Memory B cell (primary cell): ENCODE measurements at regions not wholly inside any gene's neighbourhood (a gene's known extent, or its start where the extent isn't known, plus 50 kb on each side); places are given as distances from the start of the nearest gene placed in this dataset.

Source experiments
- ATAC-seq: fragments of 150-1000 bp; cut with Tn5 transposase; 2 replicates; pipeline ENCODE4 v1.10.0; 2021; ENCODE audit warnings: low read depth, mild to moderate bottlenecking, moderate library complexity
- DNase-seq, 2 donors: peaks; one replicate each; pipeline ENCODE4 v3.0.0; 2022; ENCODE audit warnings: low spot score in 2 of 2
- H3K27ac Mint-ChIP-seq: one replicate; pipeline ENCODE4 v1.8.0; 2022; ENCODE audit warnings: mild to moderate bottlenecking, moderate library complexity, mixed read lengths
- H3K27me3 Mint-ChIP-seq: one replicate; pipeline ENCODE4 v1.8.0; 2022; ENCODE audit warnings: mixed read lengths
- H3K36me3 Mint-ChIP-seq: one replicate; pipeline ENCODE4 v1.8.0; 2022; ENCODE audit warnings: mild to moderate bottlenecking, mixed read lengths
- H3K4me1 Mint-ChIP-seq: one replicate; pipeline ENCODE4 v1.8.0; 2022; ENCODE audit warnings: mixed read lengths
- H3K4me3 Mint-ChIP-seq: one replicate; pipeline ENCODE4 v1.8.0; 2022; ENCODE audit warnings: mild to moderate bottlenecking, moderate library complexity, mixed read lengths
- H3K9me3 Mint-ChIP-seq: one replicate; pipeline ENCODE4 v1.8.0; 2022; ENCODE audit warnings: mixed read lengths

DNA sequence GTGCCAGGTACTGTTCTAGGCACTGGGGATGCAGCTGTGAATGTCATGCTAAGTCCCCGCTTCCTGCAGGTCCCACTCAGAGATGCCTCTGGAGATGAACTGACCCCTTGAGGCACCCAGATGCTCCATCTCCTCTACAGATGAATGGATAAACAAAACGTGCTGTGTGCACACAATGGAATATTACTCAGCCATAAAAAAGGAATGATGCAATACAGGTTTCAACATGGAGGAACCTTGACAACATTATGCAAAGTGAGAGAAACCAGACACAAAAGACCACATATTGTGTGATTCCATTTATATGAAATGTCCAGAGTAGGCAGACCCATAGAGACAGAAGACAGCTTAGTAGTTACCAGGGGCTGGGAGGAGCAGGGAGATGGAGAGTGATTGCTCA lies 320.1 kb upstream of the DIO3 start:
- no peaks in the 10 kb centered on the region for H3K36me3 Mint-ChIP-seq
- no peak overlapping the region for H3K27ac Mint-ChIP-seq
- H3K27me3 Mint-ChIP-seq: peaks cover 1% of the 10 kb centered on the region
- ATAC-seq: no peak
- no peak for DNase-seq
- no peaks in the 10 kb centered on the region for H3K4me1 Mint-ChIP-seq
- peaks cover 3% of the 10 kb centered on the region for H3K9me3 Mint-ChIP-seq
- no peak overlapping the region for H3K4me3 Mint-ChIP-seq

DNA sequence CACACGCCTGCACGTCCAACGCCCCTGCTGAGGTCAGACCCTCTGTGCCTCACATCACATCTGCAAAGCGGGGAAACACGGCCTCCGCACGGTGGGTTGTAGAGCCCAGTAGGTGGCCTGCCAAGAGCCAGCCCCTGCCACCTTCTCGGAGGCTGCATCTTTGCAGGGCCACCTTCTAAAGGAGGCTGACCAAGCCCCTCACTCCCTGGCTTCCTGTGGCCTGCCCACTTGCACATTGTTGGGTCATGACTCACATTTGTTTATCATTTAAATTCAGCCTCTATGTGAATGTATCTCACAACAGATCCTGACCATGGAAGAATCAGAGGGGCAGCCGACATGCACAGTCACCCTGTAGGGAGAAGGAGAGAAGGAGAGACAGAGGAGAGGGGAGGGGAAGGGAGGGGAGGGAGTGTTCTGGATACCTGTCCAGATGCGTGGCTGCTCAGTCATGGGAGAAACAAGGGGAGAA lies 319.5 kb upstream of the DIO3 start:
- H3K4me3 Mint-ChIP-seq: no peak overlapping the region
- H3K36me3 Mint-ChIP-seq: no peaks in the 10 kb centered on the region
- peaks cover 1% of the 10 kb centered on the region for H3K27me3 Mint-ChIP-seq
- ATAC-seq (no peak), DNase-seq (no peak)
- H3K9me3 Mint-ChIP-seq: peaks cover 3% of the 10 kb centered on the region
- no peaks in the 10 kb centered on the region for H3K4me1 Mint-ChIP-seq
- H3K27ac Mint-ChIP-seq: no peak overlapping the region

DNA sequence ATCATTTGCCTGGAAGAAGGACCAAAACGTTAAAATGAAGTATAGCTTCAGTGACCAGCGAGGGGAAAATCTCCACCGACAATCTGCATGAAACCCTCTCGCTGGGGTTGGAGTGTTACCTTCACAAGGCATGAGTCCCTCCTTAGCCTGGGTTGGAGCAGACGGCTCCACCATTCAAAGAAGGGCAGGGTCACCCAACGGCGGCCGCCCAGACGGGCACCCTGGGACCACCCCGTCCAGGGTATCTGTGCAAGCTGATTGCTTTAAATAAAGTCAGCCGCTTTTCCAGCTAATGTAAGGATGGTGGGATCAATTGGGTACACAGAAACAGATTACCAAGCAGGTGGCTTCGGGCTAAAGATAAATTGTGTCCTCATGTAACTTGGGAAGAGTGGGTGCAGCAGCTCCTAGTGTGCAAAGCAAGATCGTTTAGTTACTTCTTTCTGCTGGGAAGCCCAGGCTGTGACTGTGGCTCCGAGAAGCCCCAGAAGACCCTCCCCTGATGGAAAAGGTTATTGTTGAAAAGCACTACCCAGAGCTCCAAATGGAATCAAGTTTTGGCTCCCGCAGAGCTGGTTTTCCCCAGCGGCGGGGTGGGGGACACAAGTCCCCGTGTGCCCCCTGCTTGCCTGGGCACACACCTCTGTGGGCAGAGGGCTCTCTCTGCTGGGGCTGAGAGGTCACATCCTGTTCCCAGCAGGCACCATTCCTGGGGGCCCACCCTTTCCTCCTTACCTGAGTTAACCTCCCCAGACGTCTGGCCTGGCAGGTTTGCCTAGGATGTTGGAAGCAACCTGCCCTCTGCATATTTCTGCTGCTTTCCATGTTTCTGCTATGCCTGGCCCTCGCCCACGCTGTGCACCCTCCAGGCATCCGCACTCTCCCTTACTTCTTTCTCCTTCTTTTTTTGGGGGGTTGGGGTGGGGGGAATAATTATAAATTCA lies 318.6 kb upstream of the DIO3 start:
- Mint-ChIP-seq H3K27me3 (peaks cover 1% of the 10 kb centered on the region), H3K4me1 (no peaks in the 10 kb centered on the region), H3K36me3 (no peaks in the 10 kb centered on the region), H3K4me3 (no peak overlapping the region), H3K27ac (no peak overlapping the region), H3K9me3 (peaks cover 3% of the 10 kb centered on the region)
- DNase-seq: no peak
- no peak for ATAC-seq

DNA sequence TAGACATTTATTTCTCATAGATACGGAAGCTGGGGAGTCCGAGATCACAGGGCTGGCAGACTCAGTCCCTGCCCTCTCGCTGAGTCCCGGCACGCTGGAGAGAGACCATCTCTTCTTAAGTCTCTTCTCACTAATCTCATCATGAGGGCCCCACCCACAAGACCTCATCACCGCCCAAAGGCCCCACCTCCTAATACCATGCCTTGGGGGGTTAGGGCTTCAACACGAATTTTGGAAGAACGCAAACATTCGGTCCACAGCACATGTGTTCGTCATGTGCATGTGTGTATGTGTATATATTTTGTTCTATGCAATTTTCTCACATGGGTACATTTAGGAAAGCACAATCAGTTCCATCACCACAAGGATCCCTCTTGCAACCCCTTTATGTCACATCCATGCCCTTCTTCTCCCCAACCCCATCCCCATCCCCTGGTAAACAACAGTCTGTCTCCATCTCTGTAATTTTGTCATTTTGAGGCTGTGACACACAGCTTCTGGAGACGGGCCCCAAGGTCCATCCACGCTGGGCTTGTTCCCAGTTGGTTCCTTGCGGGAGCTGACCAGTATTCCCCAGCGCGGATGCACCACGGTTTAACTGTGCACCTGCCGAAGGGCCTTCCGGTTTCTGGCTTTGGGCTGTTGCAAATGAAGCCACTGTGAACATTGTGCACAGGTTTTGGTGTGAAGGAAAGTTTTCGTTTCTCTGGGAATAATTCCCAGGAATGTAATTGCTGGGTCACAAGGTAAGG lies 317.5 kb upstream of the DIO3 start:
- Mint-ChIP-seq H3K9me3 (peaks cover 3% of the 10 kb centered on the region), H3K4me1 (no peaks in the 10 kb centered on the region), H3K27me3 (peaks cover 1% of the 10 kb centered on the region), H3K27ac (no peak overlapping the region), H3K4me3 (no peak overlapping the region), H3K36me3 (no peaks in the 10 kb centered on the region)
- DNase-seq (no peak), ATAC-seq (no peak)

DNA sequence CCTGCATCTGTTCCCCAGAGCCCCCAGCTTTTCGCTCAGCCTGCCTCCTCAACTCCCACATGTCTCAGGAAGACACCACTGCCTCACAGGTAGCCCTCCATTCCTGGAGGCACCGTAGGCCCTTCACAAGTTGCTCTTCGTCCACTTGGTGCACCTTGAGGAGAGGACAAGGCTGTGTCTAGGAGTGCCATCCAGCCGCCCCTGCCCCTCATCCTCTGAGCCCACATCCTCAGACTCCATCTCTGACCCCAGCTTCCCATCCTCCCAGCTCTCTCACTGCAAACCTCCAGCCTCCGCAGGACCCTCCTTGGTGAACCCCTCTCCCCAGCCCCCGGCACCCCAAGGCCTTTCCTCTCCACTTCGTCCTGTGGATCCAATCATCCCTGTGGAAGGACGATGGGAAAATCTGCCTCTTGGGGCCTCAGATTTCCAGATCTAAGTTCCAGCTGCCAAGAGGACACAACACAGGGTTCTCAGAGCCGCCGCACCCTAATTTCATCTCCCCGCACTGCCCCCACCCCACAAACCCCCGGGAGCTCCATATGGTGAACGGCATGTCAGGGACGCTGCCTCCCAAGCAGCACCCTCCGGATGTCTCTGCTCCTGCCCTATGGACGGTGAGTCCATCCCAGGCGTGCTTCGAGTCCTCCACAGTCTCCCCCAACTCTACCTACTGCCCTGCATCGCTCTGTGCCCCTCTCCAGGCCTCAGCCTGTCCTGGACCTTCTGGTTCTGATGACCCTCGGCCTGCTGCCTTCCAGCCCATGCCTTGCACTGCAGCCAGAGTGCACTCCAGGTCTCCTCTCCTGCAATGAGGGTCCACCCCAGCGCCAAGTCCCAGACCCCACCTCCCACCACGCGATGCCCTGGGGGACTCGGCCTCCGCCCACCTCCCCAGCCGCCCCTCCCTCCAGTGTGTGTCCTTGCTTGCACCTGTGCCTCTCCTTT lies 314.1 kb upstream of the DIO3 start:
- no peak for ATAC-seq
- Mint-ChIP-seq H3K9me3 (no peaks in the 10 kb centered on the region), H3K4me3 (no peak overlapping the region)

DNA sequence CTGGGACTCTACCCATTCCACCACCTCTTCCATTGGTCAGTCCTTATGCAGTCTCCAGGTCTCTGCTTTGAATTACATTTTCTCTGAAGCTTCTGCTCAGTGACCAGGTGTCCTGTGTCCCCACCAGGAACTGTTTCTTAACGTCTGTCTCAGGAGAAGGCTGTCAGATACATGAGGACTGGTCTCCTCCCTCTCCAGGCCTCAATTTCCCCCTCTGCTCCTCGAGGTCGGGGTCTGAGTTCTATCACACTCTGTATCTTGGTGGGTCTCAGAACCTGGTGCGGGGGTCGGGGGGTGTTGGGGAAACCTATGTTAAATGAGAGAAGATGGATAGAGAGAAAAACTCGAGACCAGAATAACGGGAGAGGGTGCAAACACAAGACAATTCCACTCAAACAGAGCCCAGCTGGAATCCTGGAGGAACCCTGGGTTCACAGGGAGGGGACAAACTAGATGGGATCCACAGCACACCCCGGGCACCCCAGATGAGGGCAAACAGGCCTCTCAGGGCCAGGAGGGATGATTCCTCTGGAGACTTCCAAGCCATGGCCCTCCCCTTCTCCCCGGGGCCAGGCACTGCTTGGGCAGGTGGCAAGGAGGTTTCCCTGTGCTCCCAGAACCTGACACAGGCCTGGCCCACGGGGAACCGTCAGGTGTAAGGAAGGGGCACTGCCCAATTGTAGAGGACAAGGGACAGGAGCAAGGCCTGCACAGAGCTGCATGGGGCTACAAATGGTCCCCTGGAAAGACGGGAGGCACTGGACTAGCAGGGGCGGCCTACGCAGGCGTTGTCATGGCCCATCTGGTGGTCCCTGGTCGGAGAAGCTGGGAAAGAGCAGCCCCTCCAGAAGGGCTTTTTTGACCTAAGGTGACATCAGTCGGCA lies 313.2 kb upstream of the DIO3 start:
- H3K36me3 Mint-ChIP-seq: no peaks in the 10 kb centered on the region
- peaks cover 2% of the 10 kb centered on the region for H3K27me3 Mint-ChIP-seq
- H3K9me3 Mint-ChIP-seq: no peaks in the 10 kb centered on the region
- DNase-seq: no peak
- no peak overlapping the region for H3K27ac Mint-ChIP-seq
- no peak overlapping the region for H3K4me3 Mint-ChIP-seq
- ATAC-seq: no peak
- H3K4me1 Mint-ChIP-seq: no peaks in the 10 kb centered on the region

More for the DNA sequence above, 314.1 kb upstream of the DIO3 start:
- Mint-ChIP-seq H3K36me3 (no peaks in the 10 kb centered on the region), H3K27ac (no peak overlapping the region), H3K27me3 (peaks cover 2% of the 10 kb centered on the region), H3K4me1 (no peaks in the 10 kb centered on the region)
- no peak for DNase-seq

DNA sequence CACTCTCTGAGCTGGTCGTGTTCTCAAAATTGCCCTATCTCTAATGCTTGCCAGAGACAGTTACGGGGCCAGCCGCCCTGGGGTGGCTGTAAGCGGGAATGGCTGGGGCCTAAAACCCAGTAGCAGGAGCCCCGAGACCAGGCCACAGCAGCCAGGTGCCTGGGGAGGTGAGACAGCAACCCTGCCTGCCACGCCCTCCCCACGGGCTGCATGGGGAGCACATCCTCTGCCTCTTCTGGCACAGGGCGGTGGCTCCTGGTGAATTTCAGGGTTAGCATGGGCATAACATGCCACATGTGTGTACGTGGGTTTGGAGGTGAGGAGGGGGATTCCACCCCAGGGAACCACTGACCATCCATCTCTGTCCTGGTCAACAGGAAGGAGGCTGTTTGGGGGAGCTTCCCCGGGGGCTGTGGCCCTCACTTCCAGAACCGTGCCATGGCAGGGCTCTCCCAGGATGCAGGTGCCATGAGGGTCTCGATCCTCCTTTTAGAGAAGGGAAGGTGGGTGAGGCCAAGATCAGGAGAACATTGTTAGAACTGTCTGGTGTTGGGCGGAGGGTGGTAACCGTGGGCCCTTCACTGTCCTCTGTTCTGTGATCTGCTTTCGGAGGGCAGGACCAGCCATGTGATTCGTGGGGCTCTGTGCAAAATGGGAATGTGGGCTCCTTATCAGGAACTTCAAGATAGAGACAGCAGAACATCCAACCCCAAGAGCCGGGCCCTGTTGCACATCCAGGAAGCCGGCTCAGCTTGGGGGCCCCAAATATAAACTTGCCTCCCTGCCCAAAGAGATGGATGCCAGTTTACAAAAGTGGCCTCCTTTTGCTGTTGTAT lies 312.2 kb upstream of the DIO3 start:
- H3K27ac Mint-ChIP-seq: no peak overlapping the region
- ATAC-seq (no peak), DNase-seq (no peak)
- no peaks in the 10 kb centered on the region for H3K36me3 Mint-ChIP-seq
- no peaks in the 10 kb centered on the region for H3K4me1 Mint-ChIP-seq
- peaks cover 2% of the 10 kb centered on the region for H3K27me3 Mint-ChIP-seq
- H3K9me3 Mint-ChIP-seq: no peaks in the 10 kb centered on the region
- H3K4me3 Mint-ChIP-seq: no peak overlapping the region

DNA sequence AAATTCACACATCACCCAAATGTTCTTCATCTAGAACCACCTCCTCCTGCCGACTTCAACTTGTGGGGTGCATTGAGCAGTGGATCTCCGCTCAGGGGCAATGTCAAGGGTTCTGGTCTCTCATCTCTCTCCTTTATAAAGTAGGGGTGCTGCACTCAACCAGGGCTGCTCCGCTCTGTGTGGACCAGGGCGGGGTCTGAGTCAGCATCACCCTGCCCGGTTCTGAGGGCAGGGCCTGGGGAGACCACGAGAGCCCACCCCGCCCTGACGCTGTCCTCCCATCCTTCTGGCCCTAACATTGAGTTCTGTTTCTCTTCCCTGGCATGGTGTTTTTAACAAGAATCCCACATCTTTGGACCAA lies 311.6 kb upstream of the DIO3 start:
- H3K4me3 Mint-ChIP-seq: no peak overlapping the region
- no peaks in the 10 kb centered on the region for H3K9me3 Mint-ChIP-seq
- H3K27ac Mint-ChIP-seq: no peak overlapping the region
- H3K36me3 Mint-ChIP-seq: no peaks in the 10 kb centered on the region
- DNase-seq (no peak), ATAC-seq (no peak)
- H3K27me3 Mint-ChIP-seq: peaks cover 2% of the 10 kb centered on the region
- no peaks in the 10 kb centered on the region for H3K4me1 Mint-ChIP-seq

DNA sequence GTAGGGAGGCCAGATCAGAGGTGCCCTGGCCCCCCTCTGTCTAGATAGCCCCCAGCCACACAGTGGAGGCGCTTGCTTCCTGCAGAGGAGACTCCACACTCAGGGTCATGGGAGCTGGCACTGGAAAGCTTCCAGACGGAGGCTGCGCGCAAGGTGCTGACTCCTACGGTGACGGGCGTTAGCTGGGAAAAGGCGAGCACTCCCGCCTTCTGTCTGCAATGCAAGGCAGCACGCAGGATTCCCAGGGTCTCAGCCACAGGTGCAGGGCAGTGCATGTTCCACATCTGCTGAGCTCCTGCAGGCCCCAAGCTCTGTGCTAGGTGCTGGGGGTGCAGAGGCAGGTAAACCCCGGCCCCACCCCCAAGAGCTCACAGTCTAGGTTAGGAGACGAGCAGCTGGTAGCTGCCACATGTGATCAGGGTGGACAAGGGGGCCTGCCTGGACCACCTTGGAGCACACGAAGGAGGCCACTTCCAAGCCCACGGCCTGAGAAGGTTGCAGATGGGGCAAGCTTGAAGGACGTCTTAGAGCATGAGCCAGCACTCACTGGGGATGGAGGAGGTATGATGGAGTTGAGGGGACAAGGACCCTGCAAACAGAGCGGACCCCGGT lies 310.9 kb upstream of the DIO3 start:
- Mint-ChIP-seq H3K27ac (no peak overlapping the region), H3K4me3 (no peak overlapping the region), H3K27me3 (peaks cover 2% of the 10 kb centered on the region), H3K9me3 (no peaks in the 10 kb centered on the region), H3K4me1 (no peaks in the 10 kb centered on the region), H3K36me3 (no peaks in the 10 kb centered on the region)
- DNase-seq (no peak), ATAC-seq (no peak)

DNA sequence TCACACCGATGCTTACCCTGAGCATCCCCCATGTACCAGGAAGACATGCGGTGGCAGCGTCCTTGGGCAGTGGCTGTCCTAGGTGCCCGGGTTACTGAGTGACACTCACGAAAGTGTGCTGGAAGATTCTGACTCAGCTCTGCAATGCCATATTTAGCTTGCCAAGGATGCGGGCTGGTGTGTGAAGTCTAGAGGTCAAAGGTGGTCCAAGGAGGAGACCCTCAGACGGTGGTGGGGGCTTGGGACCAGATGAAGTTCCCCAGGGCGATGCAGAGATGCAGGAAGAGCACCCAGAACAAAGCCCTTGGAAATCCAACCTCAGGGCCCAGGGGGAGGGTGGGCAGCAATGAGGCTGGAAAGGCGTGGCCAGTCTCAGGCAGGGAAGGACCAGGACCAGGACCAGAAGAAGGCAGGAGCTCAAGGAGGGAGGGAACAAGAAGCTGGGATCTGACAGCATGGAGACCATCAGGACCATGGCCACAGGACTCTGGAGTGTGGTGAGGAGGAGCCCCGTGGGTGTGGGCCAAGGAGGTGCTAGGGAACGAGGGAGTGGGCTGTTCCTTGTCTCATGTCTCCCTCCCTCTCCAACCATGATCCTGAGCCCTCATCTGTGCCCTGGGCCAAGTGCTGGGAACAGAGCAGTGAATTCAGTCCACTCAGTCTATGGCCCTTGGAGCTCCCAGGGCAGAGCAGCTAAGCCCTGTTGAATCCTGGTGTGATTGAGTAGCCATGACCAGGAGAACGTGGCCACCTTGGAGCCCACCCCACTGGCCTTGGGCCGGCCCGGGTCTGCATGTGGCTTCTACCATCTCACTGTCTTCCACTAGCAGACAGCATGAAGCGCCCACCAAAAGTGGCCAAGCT lies 310.1 kb upstream of the DIO3 start:
- Mint-ChIP-seq H3K27me3 (peaks cover 2% of the 10 kb centered on the region), H3K27ac (no peak overlapping the region), H3K36me3 (no peaks in the 10 kb centered on the region), H3K4me1 (no peaks in the 10 kb centered on the region), H3K9me3 (no peaks in the 10 kb centered on the region), H3K4me3 (no peak overlapping the region)
- no peak for DNase-seq
- ATAC-seq: no peak

DNA sequence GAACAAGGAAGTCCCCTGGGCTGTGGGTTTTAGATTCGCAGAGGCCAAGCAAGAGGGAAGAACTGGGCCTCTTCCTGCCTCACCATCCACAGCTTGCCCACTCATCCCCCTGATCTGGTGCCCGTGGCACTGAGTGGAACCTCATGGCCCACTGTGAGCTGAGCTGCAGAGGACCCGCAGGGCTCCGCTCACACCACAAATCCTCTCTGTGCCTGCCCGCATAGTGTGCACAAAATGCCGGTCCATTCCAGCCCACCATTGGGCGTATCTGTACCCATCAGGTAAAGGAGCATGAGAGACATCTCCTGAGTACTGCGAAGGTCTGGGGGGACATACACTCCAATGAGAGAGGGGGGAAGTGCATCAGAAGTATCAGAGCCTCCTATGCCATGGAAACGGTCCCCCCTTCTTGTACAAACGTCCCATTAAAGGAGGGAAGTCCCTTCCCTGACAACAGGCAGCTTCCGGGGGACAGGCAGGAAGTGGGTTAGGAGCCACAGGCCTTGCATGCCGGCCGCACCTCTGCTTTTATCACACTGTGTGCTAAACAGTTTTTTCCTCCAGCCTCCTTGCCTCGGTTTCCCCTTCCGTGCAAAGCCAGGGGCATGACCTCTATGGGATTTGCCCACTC lies 309.4 kb upstream of the DIO3 start:
- DNase-seq (no peak), ATAC-seq (no peak)
- H3K36me3 Mint-ChIP-seq: no peaks in the 10 kb centered on the region
- H3K4me3 Mint-ChIP-seq: no peak overlapping the region
- H3K27me3 Mint-ChIP-seq: peaks cover 2% of the 10 kb centered on the region
- H3K4me1 Mint-ChIP-seq: no peaks in the 10 kb centered on the region
- H3K27ac Mint-ChIP-seq: no peak overlapping the region
- H3K9me3 Mint-ChIP-seq: no peaks in the 10 kb centered on the region
